Activated T-helper 17 cell treated with anti-CD3 and anti-CD28 coated beads, Interleukin-2, amount 50 U/mL, for 72 hours (primary cell): ENCODE measurements at regions not wholly inside any gene's neighbourhood (a gene's known extent, or its start where the extent isn't known, plus 50 kb on each side); places are given as distances from the start of the nearest gene placed in this dataset.

Source experiments
- ATAC-seq: fragments of 150-1000 bp; cut with Tn5 transposase; replicated peaks from 2 replicates; pipeline ENCODE4 v1.10.0; 2021; ENCODE audit warnings: mild to moderate bottlenecking, moderate library complexity
- H3K27ac Mint-ChIP-seq: one replicate; pipeline ENCODE4 v1.8.0; 2022; ENCODE audit warnings: mixed read lengths
- H3K27me3 Mint-ChIP-seq: one replicate; pipeline ENCODE4 v1.8.0; 2022; ENCODE audit warnings: mixed read lengths
- H3K36me3 Mint-ChIP-seq: one replicate; pipeline ENCODE4 v1.8.0; 2022; ENCODE audit warnings: low read depth, mild to moderate bottlenecking, mixed read lengths
- H3K4me1 Mint-ChIP-seq: one replicate; pipeline ENCODE4 v1.8.0; 2022; ENCODE audit warnings: mixed read lengths
- H3K4me3 Mint-ChIP-seq: one replicate; pipeline ENCODE4 v1.8.0; 2022; ENCODE audit warnings: mild to moderate bottlenecking, mixed read lengths
- H3K9me3 Mint-ChIP-seq: one replicate; pipeline ENCODE4 v1.8.0; 2022; ENCODE audit warnings: mixed read lengths

DNA sequence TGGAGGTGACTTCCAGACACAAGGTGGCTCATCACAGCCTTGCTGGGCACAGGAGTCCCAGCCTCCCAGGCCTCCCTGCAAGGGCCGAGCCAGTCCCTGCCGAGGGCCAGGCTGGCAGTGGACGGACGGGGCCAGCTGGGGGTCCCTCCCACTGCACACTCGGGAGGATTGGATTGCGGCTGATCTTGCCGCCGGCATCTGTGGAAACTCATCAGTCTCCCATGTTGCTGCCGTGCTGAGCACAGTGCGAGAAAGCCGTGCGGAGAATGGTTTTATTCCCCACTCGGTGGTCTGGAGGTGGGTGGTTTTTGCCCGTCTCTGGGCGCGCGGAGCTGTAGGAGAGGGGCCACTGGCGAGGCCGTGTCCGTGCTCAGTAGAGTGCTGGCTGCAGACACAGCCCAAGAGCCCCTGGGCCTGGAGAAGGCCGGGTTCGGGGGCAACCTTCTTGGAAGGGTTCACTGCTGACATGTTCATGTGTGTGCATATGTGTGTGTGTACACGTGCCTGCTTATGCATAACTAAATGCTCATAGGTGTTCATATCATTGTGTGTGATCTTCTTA is 1246.4 kb downstream of the BRD1 start:
- Mint-ChIP-seq H3K4me1 (no peaks in the 10 kb centered on the region), H3K4me3 (no peak overlapping the region), H3K27ac (no peak overlapping the region), H3K36me3 (no peaks in the 10 kb centered on the region), H3K27me3 (peaks cover 9% of the 10 kb centered on the region), H3K9me3 (no peaks in the 10 kb centered on the region)
- ATAC-seq = no peak

DNA sequence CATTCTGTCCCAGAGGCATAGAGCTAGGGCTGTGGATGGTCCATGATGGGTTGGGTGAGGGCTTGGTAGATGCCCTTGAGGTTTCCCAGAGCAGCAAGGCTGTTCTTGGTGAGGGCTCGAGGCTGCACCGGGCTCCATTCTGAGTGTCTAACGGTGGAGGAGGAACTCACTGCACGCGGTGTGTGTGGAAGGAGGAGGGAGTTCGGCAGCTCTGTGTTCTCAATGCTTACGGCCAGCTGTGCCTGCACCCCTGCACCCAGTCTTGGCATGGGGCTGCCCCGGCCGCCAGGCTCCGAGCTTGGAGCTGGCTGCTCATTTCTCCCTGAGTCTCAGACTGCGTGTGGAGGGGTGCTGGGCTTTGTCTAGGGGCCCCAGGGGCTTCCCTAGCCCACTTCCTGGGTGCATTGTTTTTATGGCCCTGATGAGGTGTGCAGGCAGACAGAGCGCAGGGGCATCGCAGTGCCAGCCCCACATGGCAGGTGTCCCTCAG is 1247.1 kb downstream of the BRD1 start:
- H3K4me3 Mint-ChIP-seq = no peak overlapping the region
- no peak for ATAC-seq
- no peaks in the 10 kb centered on the region for H3K36me3 Mint-ChIP-seq
- no peaks in the 10 kb centered on the region for H3K9me3 Mint-ChIP-seq
- H3K27me3 Mint-ChIP-seq = peaks cover 9% of the 10 kb centered on the region
- H3K27ac Mint-ChIP-seq = no peak overlapping the region
- H3K4me1 Mint-ChIP-seq = no peaks in the 10 kb centered on the region

DNA sequence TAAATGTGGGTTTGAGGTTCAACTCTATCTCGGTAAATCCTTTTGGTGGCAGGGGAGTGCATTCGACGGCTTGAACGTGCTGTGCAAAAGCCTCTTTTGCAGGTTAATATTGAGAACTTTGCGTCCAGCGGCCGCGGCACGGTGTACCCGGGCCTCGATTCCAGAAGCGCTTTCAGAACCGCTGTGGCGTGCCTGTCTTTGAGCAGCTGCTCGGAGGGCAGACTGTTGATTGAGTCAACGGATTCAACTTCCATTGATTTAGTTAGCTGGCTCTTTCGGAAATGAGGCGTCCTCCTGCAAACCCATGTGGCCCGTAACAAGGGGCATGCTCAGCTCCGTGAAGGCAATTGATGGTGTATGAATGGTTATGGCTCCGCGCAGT is 1247.8 kb downstream of the BRD1 start:
- H3K4me3 Mint-ChIP-seq = no peak overlapping the region
- no peak for ATAC-seq

DNA sequence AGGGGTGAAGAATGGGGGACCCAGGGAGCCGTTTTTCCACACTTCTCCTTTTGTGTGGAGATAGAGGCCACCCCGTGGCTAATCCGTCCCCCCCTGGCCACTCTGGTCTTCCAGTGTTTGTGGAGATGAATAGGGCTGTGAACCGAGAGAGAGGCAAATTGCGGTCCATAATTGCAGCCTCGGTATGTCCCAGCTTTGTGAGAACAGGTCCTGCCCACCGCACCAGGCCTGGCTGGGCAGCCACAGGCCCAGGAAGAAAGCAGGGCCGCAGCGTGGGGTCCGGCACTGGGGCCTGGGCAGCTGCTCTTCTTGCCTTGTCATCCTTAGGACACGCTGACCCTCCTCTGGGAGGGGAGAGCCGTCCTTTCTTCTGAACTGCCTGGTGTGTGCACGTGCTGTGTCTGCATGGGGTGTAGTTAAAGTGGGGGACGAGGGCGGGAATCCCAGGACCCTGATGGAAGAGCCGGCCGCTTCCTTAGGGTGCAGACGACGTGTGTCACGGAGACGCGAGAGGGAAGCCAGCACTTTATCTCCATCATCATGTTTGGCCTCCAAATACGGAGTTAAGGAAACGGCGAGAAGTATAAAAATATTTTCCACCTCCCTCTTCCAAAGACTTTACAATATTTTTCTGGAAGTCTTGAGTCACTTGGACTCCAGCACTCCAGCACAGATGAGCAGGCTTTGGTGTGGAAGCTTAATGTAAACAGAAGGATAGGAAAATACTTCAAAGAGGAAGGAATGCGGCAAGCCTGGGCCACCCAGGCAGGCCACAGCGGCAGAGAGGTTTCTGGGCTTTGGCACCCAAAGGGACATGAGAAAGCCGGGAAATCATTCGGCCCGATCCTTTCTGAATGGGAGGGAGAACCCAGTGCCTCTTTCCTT is 1248.4 kb downstream of the BRD1 start:
- Mint-ChIP-seq H3K4me1 (no peaks in the 10 kb centered on the region), H3K36me3 (peaks cover 4% of the 10 kb centered on the region), H3K9me3 (no peaks in the 10 kb centered on the region), H3K4me3 (no peak overlapping the region), H3K27ac (no peak overlapping the region), H3K27me3 (peaks cover 13% of the 10 kb centered on the region)
- ATAC-seq = no peak

More for the DNA sequence above, 1247.8 kb downstream of the BRD1 start:
- Mint-ChIP-seq H3K4me1 (no peaks in the 10 kb centered on the region), H3K36me3 (no peaks in the 10 kb centered on the region), H3K27ac (no peak overlapping the region), H3K27me3 (peaks cover 9% of the 10 kb centered on the region), H3K9me3 (no peaks in the 10 kb centered on the region)

DNA sequence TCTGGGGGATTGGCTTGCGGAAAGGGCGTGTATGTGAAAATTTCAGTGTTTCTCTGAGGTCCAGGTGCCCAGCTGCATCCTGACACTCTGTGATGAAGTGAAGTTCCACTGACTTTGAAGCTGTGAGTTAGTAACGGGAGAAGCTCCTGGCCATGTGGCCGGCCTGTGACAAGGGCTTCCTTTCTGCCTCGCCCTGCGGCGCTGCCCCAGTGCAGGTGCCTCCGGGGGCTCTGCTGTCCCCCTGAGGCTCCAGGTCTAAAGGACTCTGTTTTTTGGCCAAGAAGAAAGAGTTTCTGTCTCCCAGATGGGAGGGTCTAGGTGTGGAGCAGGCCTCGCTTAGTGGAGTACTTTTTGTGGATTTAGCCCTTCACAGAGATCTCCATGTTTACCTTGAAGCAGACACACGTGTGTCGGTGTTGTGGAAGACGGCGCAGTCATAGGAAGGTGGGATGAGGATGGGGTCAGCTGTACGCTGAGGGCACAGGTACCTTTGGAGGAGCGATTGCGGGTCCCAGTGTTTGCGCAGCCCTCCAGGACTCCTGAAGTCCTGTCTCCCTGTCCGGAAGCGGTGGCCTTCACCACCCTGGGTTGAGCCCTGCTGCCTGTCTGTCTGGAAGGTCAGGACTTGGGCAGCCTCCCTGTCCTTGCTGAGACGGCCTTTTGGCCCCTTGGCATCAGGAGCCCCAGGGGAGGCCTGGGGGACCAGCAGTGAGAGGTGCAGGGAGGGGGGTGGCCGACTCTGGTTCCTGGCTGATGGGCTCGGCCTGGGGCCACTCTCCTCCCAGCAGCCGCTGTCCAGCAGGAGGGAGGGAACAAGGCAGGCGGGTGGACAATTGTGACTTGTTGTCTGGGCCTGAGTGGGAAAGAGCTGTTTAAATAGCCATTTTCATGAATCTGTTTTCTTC is 1249.3 kb downstream of the BRD1 start:
- ATAC-seq = no peak
- H3K9me3 Mint-ChIP-seq = no peaks in the 10 kb centered on the region
- peaks cover 4% of the 10 kb centered on the region for H3K36me3 Mint-ChIP-seq
- no peaks in the 10 kb centered on the region for H3K4me1 Mint-ChIP-seq
- H3K27ac Mint-ChIP-seq = no peak overlapping the region
- no peak overlapping the region for H3K4me3 Mint-ChIP-seq
- H3K27me3 Mint-ChIP-seq = peaks cover 22% of the 10 kb centered on the region

DNA sequence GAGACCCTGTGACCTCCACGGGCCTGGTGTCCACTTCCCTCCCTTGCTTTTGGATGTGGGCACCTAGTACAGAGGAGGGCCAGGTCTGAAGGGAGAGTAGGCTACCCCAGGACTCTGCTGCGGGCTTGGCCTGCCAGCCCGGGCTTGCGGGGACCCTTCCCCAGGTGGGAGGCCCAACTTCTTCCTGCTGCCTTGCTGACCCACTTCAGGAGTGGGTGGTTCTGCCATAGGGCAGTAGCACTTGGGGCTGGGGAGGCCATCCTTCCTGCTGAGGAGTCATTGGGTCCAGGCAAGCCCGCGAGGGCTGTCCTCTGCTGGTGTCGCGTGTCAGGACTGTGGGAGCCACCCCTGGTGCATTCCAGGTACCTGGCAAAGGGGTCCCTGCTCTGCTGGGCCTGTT is 1250.0 kb downstream of the BRD1 start:
- H3K4me3 Mint-ChIP-seq = no peak overlapping the region
- peaks cover 4% of the 10 kb centered on the region for H3K36me3 Mint-ChIP-seq
- H3K27me3 Mint-ChIP-seq = peaks cover 23% of the 10 kb centered on the region
- H3K4me1 Mint-ChIP-seq = no peaks in the 10 kb centered on the region
- no peak overlapping the region for H3K27ac Mint-ChIP-seq
- ATAC-seq = no peak
- no peaks in the 10 kb centered on the region for H3K9me3 Mint-ChIP-seq

DNA sequence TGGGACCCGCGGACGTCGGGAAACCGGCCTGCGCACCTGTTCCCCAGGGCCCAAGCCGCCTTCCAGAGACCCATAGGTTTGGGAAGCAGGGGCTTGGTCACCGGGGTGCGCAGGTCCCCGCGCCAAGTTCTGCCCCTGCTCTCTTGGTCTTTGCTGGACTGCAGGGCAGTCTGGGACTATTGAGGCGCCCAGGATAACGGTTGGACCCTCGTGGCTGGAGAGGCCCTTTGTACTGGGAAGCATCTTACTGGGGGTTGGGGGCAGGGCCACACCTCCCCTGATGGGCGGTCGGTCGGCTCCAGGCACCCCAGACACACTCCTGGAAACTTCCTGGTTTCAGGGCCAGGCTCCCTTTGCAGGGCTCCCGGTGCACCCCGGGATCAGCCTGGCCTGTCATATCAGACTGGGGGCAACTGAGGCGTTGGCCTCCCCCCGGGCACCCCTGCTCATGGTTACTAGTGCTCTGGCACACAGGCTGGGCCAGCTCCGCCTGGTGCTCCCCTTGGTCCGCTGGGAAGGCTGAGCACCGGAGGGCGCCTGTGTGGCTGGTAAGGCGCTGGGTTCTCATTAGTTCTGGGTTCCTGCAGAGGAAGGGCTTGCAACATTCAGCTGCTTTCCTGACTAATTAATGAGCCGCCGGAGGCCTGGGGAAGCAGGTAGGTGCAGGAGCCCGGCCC is 1250.5 kb downstream of the BRD1 start:
- no peak for ATAC-seq
- Mint-ChIP-seq H3K27ac (no peak overlapping the region), H3K4me3 (no peak overlapping the region), H3K4me1 (no peaks in the 10 kb centered on the region), H3K27me3 (peaks cover 23% of the 10 kb centered on the region), H3K36me3 (peaks cover 4% of the 10 kb centered on the region), H3K9me3 (peaks cover 3% of the 10 kb centered on the region)

DNA sequence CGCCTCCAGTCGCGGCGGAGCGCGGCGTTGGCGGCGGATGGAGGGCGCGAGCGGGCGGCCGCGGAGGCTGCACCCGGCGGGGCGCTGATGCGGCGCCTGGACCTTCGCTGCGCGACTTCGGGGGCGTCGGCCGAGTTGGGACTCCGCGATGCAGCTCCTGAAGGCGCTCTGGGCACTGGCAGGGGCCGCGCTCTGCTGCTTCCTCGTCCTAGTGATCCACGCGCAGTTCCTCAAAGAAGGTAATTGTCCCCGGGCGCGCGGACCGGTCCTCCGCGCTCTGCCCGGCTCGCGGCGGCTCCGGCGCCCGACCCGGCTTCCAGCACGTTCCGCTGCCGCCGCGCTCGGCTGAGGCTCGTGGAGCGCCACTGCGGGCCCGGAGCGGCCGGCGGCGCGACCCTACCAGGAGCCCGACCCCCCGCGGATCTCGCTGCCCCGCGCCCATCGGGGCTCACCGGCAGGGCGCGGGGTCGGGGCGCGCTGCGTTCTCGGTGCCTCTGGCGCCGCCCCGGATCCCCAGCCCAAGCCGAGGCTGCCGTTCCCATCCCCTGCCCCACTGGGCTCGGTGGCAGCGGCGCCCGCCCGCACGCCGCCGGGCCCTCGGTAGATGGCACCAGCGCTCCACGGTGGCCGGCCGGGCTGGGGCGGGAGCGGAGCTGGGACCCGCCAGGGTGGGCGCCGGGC is 1251.2 kb downstream of the BRD1 start:
- H3K4me1 Mint-ChIP-seq = no peaks in the 10 kb centered on the region
- peaks cover 4% of the 10 kb centered on the region for H3K36me3 Mint-ChIP-seq
- H3K4me3 Mint-ChIP-seq = no peak overlapping the region
- peaks cover 23% of the 10 kb centered on the region for H3K27me3 Mint-ChIP-seq
- no peak overlapping the region for H3K27ac Mint-ChIP-seq
- ATAC-seq = no peak
- peaks cover 8% of the 10 kb centered on the region for H3K9me3 Mint-ChIP-seq

DNA sequence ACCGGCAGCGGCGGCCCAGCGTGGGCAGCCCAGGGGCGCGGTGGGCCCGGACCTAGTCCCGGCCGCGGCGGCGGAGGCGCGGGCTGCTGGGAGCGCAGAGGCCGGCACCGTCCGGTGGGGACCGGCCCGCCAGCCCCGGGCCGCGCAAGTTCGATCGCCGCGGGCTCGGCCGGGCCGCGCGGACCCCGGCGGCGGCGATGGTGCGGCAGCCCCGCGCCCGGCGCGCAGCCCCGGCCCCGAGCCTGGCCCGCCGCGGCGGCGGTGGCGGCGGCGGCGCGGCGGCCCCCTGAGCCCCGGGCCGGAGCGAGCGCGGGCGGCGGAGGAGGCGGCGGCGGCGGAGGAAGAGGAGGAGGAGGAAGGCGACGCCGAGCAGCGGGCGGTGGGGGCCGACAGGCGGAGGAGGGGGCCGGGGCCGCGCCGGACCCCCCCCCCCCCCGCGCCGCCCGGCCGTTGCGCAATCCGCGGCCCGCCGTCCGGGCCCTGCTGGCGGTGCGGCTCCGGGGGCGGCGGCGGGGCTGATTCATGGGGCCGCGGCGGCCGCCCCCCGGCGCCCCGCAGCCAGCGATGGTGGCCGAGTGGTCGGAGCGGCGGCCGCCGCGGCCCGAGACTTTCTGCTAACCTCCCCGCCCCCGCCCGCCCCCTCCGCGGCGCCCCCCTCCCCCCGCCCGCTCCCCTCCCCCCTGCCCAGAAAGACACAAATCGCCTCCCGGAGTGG is 1251.9 kb downstream of the BRD1 start:
- Mint-ChIP-seq H3K4me1 (no peaks in the 10 kb centered on the region), H3K4me3 (no peak overlapping the region), H3K27ac (no peak overlapping the region), H3K27me3 (peaks cover 23% of the 10 kb centered on the region), H3K36me3 (peaks cover 4% of the 10 kb centered on the region), H3K9me3 (peaks cover 8% of the 10 kb centered on the region)
- ATAC-seq = no peak

DNA sequence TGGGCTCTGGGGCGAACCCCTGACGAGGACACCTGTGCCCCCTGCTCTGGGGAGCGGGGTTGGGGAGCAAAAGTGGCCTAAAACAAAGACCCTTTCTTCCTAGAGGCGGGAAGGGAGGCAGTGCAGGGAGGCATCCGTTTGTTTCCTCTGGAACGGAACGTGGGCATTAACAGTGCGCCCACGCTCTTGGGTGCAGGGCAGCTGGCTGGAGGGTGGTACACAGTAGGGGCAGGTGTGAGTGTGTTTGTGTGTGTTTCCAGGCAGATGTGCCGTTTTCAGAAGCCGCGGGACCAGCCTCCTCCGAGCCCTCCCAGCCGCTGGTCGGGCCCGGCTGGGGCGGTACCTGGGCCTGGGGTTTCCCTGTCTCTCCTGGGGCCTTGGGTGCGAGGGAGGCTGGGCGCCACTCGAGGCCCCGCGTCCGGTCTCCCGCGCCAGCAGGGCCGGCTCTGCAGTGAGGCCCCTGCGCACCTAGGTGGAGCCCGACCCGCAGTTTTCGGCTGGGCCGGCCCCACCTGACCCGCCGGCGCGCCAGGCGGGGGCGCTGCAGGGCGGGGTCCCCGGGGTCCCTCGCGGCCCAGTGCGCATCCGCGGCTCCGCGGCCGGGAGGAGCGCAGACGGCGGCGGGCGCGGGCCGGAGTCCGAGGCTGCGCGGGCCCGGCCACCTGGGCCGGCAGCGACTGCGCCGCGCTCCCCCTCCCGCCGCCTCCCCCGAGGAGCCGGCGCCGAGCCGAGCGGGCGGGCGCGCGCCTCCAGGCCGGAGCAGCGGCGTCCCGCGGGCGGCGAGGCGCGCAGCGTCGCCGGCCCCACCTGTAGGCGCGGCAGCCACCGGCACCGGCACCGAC is 1252.7 kb downstream of the BRD1 start:
- H3K27me3 Mint-ChIP-seq = peaks cover 26% of the 10 kb centered on the region
- peak; percentile 34 for ATAC-seq
- peaks cover 4% of the 10 kb centered on the region for H3K36me3 Mint-ChIP-seq
- H3K9me3 Mint-ChIP-seq = peaks cover 16% of the 10 kb centered on the region
- no peak overlapping the region for H3K27ac Mint-ChIP-seq
- H3K4me1 Mint-ChIP-seq = no peaks in the 10 kb centered on the region
- peak overlapping the region; percentile 27 for H3K4me3 Mint-ChIP-seq

DNA sequence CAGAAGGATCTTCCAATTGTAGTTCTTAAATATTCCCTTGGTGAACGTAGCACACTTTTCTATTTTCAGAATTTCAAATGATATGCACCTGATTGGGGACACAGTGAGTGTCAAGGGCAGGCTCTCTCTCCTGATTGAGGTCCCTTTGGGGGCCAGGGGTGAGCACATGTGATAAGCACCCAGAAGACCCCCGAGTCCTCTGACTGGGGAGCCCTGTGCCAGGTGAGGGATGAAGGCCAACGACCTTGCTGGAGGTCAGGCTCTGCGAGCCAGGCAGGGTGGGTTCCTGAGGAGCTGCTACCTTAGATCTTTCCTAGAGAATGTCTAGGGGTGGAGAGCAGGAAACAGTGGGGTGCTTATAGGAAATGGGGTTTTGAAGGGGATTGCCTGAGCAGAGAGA is 1253.9 kb downstream of the BRD1 start:
- no peaks in the 10 kb centered on the region for H3K4me1 Mint-ChIP-seq
- H3K4me3 Mint-ChIP-seq = no peak overlapping the region
- H3K36me3 Mint-ChIP-seq = peaks cover 4% of the 10 kb centered on the region
- no peak overlapping the region for H3K27ac Mint-ChIP-seq
- H3K9me3 Mint-ChIP-seq = peaks cover 18% of the 10 kb centered on the region
- no peak for ATAC-seq
- peaks cover 28% of the 10 kb centered on the region for H3K27me3 Mint-ChIP-seq

DNA sequence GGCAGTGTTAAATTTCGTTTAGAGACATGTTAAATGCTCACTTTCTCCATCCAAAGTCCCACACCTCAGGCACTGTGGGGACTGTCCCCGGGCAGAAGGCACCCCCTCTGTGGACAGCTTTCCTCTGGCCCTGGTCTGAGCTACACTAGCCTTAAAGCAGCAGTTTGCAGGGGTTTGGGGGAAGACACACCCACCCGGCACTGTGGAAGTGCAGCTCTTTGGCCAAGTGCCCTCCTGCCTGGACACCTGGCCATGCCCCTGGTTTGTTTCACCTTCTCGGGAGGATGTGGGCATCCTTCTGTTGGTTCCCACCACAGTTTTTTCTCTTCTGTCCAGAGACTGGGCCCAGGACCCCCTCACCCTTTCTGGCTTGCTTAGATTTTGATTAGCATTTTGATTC is 1254.7 kb downstream of the BRD1 start:
- Mint-ChIP-seq H3K9me3 (peaks cover 18% of the 10 kb centered on the region), H3K4me1 (no peaks in the 10 kb centered on the region), H3K27me3 (peaks cover 26% of the 10 kb centered on the region), H3K27ac (no peak overlapping the region), H3K36me3 (peaks cover 4% of the 10 kb centered on the region), H3K4me3 (no peak overlapping the region)
- no peak for ATAC-seq
